Peyer's patch (tissue), 4 donors: ENCODE measurements at regions not wholly inside any gene's neighbourhood (a gene's known extent, or its start where the extent isn't known, plus 50 kb on each side); places are given as distances from the start of the nearest gene placed in this dataset.

Source experiments
- POLR2A ChIP-seq, 2 donors: fragments of 450-650 bp; IDR thresholded peaks; one replicate each; pipeline ENCODE4 v1.5.1; 2017; ENCODE audit warnings: antibody characterized with exemption in 2 of 2, mild to moderate bottlenecking in 2 of 2, moderate library complexity in 2 of 2
- TF ChIP-seq, protein P1 (sequence below), 6 experiments: fragments of 450-650 bp in 4 of 6; fragments of 200-600 bp in 2 of 6; sonication (generic) in 1 of 6; IDR thresholded peaks; one replicate each; pipeline ENCODE4 v1.5.1; 2017 to 2019; ENCODE audit warnings: antibody characterized with exemption in 6 of 6, mild to moderate bottlenecking in 3 of 6, moderate library complexity in 1 of 6

DNA sequence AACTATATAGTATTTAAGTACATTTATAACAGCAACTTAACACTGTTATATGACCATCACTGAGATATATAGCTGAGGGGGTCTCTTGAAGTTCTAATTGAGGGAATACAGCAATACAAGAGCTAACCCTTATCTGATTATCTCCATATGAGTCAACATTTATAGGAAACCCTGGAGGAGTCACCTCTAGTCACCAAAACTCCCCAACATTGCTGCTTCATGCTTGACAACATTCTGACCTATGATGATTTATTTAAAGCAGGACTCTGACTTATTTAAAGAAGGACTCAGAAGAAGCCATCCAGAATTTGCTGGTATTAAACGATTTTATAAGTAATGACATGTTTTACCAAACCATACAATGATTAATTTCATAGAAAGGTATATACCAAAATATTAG lies 182.6 kb upstream of the NOX3 start:
- no peak for TF ChIP-seq POLR2A (IDR thresholded peaks at IDR 0.05)
- TF ChIP-seq, protein P1, sequence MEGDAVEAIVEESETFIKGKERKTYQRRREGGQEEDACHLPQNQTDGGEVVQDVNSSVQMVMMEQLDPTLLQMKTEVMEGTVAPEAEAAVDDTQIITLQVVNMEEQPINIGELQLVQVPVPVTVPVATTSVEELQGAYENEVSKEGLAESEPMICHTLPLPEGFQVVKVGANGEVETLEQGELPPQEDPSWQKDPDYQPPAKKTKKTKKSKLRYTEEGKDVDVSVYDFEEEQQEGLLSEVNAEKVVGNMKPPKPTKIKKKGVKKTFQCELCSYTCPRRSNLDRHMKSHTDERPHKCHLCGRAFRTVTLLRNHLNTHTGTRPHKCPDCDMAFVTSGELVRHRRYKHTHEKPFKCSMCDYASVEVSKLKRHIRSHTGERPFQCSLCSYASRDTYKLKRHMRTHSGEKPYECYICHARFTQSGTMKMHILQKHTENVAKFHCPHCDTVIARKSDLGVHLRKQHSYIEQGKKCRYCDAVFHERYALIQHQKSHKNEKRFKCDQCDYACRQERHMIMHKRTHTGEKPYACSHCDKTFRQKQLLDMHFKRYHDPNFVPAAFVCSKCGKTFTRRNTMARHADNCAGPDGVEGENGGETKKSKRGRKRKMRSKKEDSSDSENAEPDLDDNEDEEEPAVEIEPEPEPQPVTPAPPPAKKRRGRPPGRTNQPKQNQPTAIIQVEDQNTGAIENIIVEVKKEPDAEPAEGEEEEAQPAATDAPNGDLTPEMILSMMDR (IDR thresholded peaks at IDR 0.05): no peak
